NB4 (cell line): ENCODE measurements at regions not wholly inside any gene's neighbourhood (a gene's known extent, or its start where the extent isn't known, plus 50 kb on each side); places are given as distances from the start of the nearest gene placed in this dataset.

Experiments used
- POLR2A ChIP-seq: IDR thresholded peaks from 2 replicates; pipeline ENCODE4 v1.6.1; 2011; ENCODE audit warnings: mild to moderate bottlenecking; ENCODE audit not compliant: insufficient read length; ENCODE audit errors: extremely low read depth
- TF ChIP-seq, protein P1 (sequence below): IDR thresholded peaks from one replicate; pipeline ENCODE4 v1.5.1; 2012; ENCODE audit warnings: low read depth, low read length

DNA sequence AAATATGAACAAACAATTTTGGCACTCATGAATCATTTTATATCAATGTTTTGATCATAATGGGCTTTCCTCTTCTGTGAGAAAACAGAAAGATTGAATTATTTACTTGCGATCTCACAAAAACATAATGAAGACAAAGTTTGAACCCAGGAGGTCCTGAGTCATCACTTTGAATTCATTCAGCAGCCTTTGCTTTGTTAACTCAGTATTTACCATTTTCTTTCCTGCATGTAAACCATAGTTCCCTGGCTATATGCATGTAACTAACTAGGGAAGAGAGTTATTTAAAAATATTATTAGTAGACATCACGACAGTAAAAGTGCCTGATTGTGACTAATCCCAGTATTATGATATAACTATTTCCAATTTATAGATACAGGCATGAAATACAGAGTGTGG, 1026.2 kb downstream of the PLOD2 start:
- TF ChIP-seq, protein P1, sequence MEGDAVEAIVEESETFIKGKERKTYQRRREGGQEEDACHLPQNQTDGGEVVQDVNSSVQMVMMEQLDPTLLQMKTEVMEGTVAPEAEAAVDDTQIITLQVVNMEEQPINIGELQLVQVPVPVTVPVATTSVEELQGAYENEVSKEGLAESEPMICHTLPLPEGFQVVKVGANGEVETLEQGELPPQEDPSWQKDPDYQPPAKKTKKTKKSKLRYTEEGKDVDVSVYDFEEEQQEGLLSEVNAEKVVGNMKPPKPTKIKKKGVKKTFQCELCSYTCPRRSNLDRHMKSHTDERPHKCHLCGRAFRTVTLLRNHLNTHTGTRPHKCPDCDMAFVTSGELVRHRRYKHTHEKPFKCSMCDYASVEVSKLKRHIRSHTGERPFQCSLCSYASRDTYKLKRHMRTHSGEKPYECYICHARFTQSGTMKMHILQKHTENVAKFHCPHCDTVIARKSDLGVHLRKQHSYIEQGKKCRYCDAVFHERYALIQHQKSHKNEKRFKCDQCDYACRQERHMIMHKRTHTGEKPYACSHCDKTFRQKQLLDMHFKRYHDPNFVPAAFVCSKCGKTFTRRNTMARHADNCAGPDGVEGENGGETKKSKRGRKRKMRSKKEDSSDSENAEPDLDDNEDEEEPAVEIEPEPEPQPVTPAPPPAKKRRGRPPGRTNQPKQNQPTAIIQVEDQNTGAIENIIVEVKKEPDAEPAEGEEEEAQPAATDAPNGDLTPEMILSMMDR = no peak
- TF ChIP-seq POLR2A = no peak
